H9 (cell line): ENCODE measurements at regions not wholly inside any gene's neighbourhood (a gene's known extent, or its start where the extent isn't known, plus 50 kb on each side); places are given as distances from the start of the nearest gene placed in this dataset.

Experiments used
- DNase-seq: peaks from one replicate; pipeline ENCODE4 v3.0.0-alpha.2; 2017
- H2AFZ ChIP-seq: one replicate; pipeline ENCODE4 v1.6.1; 2013; ENCODE audit warnings: mild to moderate bottlenecking, low read length, control low read depth, moderate library complexity
- H2AK5ac ChIP-seq: 2 replicates; pipeline ENCODE4 v1.6.1; 2013; ENCODE audit warnings: low read length, control low read depth, mixed read lengths; ENCODE audit not compliant: insufficient read length
- H2BK120ac ChIP-seq: one replicate; pipeline ENCODE4 v1.6.1; 2013; ENCODE audit warnings: low read depth, mild to moderate bottlenecking, low read length, control low read depth, inconsistent platforms; ENCODE audit not compliant: poor library complexity, severe bottlenecking
- H2BK12ac ChIP-seq: 2 replicates; pipeline ENCODE4 v1.6.1; 2013; ENCODE audit warnings: low read length, control low read depth, mixed read lengths, low read depth; ENCODE audit not compliant: insufficient read length
- H2BK15ac ChIP-seq: 2 replicates; pipeline ENCODE4 v1.6.1; 2013; ENCODE audit warnings: low read depth, low read length, control low read depth
- H2BK20ac ChIP-seq: one replicate; pipeline ENCODE4 v1.6.1; 2013; ENCODE audit warnings: low read depth, mild to moderate bottlenecking, low read length, control low read depth, inconsistent platforms; ENCODE audit not compliant: poor library complexity, severe bottlenecking
- H2BK5ac ChIP-seq: 2 replicates; pipeline ENCODE4 v1.6.1; 2013; ENCODE audit warnings: low read length, control low read depth, mixed read lengths; ENCODE audit not compliant: insufficient read length
- H3K14ac ChIP-seq: 2 replicates; pipeline ENCODE4 v1.6.1; 2013; ENCODE audit warnings: low read length, control low read depth; ENCODE audit not compliant: insufficient read depth
- H3K18ac ChIP-seq: 2 replicates; pipeline ENCODE4 v1.6.1; 2013; ENCODE audit warnings: low read depth, mild to moderate bottlenecking, mixed read lengths, low read length, control low read depth; ENCODE audit not compliant: insufficient read length
- H3K23ac ChIP-seq: 2 replicates; pipeline ENCODE4 v1.6.1; 2013; ENCODE audit warnings: low read length, control low read depth, mixed read lengths, low read depth; ENCODE audit not compliant: insufficient read length
- H3K23me2 ChIP-seq: 2 replicates; pipeline ENCODE4 v1.6.1; 2013; ENCODE audit warnings: low read depth, mild to moderate bottlenecking, mixed read lengths, low read length, control low read depth; ENCODE audit not compliant: insufficient read length, poor library complexity, severe bottlenecking
- H3K27ac ChIP-seq: 2 replicates; pipeline ENCODE4 v1.5.1; 2013; ENCODE audit warnings: low read length, control low read depth, mixed read lengths, low read depth; ENCODE audit not compliant: insufficient read length
- H3K27me3 ChIP-seq: 2 replicates; pipeline ENCODE4 v1.6.1; 2013; ENCODE audit warnings: low read length, control low read depth, inconsistent platforms; ENCODE audit not compliant: insufficient read depth
- H3K4ac ChIP-seq: 2 replicates; pipeline ENCODE4 v1.6.1; 2013; ENCODE audit warnings: low read depth, mild to moderate bottlenecking, control low read depth, inconsistent platforms, low read length, moderate library complexity
- H3K4me1 ChIP-seq: 2 replicates; pipeline ENCODE4 v1.6.1; 2013; ENCODE audit warnings: low read length, control low read depth, inconsistent platforms; ENCODE audit not compliant: insufficient read depth
- H3K4me2 ChIP-seq: 2 replicates; pipeline ENCODE4 v1.6.1; 2013; ENCODE audit warnings: low read length, control low read depth, mixed read lengths; ENCODE audit not compliant: insufficient read length, insufficient read depth
- H3K56ac ChIP-seq: 2 replicates; pipeline ENCODE4 v1.6.1; 2013; ENCODE audit warnings: low read depth, mild to moderate bottlenecking, mixed read lengths, low read length, control low read depth; ENCODE audit not compliant: insufficient read length
- H3K79me1 ChIP-seq: 2 replicates; pipeline ENCODE4 v1.6.1; 2013; ENCODE audit warnings: low read depth, mild to moderate bottlenecking, moderate library complexity, low read length, control low read depth, inconsistent platforms; ENCODE audit not compliant: insufficient read depth, poor library complexity, severe bottlenecking
- H3K79me2 ChIP-seq: 2 replicates; pipeline ENCODE4 v1.6.1; 2013; ENCODE audit warnings: low read length, control low read depth, inconsistent platforms; ENCODE audit not compliant: insufficient read depth
- H3K9ac ChIP-seq: 2 replicates; pipeline ENCODE4 v1.6.1; 2013; ENCODE audit warnings: low read length, control low read depth, mixed read lengths; ENCODE audit not compliant: insufficient read length; ENCODE audit errors: extremely low read depth
- H3K9me3 ChIP-seq: one replicate; pipeline ENCODE4 v1.6.1; 2013; ENCODE audit warnings: low read depth, low read length, inconsistent platforms; ENCODE audit not compliant: control insufficient read depth
- H3T11ph ChIP-seq: one replicate; pipeline ENCODE4 v1.6.1; 2013; ENCODE audit warnings: mild to moderate bottlenecking, low read length, control low read depth, inconsistent platforms
- H4K20me1 ChIP-seq: one replicate; pipeline ENCODE4 v1.6.1; 2013; ENCODE audit not compliant: control insufficient read depth, insufficient read length, insufficient read depth
- H4K5ac ChIP-seq: 2 replicates; pipeline ENCODE4 v1.6.1; 2013; ENCODE audit warnings: low read depth, mild to moderate bottlenecking, mixed read lengths, low read length, control low read depth; ENCODE audit not compliant: insufficient read length
- H4K8ac ChIP-seq: replicated peaks from 2 replicates; pipeline ENCODE4 v1.6.1; 2013; ENCODE audit warnings: low read length, control low read depth, mixed read lengths, low read depth; ENCODE audit not compliant: insufficient read length
- H4K91ac ChIP-seq: 2 replicates; pipeline ENCODE4 v1.6.1; 2013; ENCODE audit warnings: low read depth, mild to moderate bottlenecking, moderate library complexity, mixed read lengths, low read length, control low read depth; ENCODE audit not compliant: insufficient read length
- H3K27ac Mint-ChIP-seq, 3 experiments: 2 replicates in 2 of 3; 3 replicates in 1 of 3; pipeline ENCODE4 v1.8.0; 2020 to 2021; ENCODE audit warnings: mixed read lengths in 3 of 3, mild to moderate bottlenecking in 1 of 3, moderate library complexity in 1 of 3
- H3K27me3 Mint-ChIP-seq: 2 replicates; pipeline ENCODE4 v1.8.0; 2021; ENCODE audit warnings: low read depth, mild to moderate bottlenecking, moderate library complexity, mixed read lengths
- H3K36me3 Mint-ChIP-seq, 3 experiments: 2 replicates in 2 of 3; 3 replicates in 1 of 3; pipeline ENCODE4 v1.8.0; 2020 to 2021; ENCODE audit warnings: low read depth in 3 of 3, mixed read lengths in 3 of 3; ENCODE audit not compliant: insufficient read depth in 1 of 3
- H3K4me1 Mint-ChIP-seq, 2 experiments: 2 replicates each; pipeline ENCODE4 v1.8.0; 2020; ENCODE audit warnings: mixed read lengths in 2 of 2
- H3K4me3 Mint-ChIP-seq, 2 experiments: 2 replicates in 1 of 2; 3 replicates in 1 of 2; pipeline ENCODE4 v1.8.0; 2020 to 2021; ENCODE audit warnings: mild to moderate bottlenecking in 2 of 2, mixed read lengths in 2 of 2, moderate library complexity in 1 of 2
- H3K9me3 Mint-ChIP-seq, 2 experiments: 2 replicates in 1 of 2; 3 replicates in 1 of 2; pipeline ENCODE4 v1.8.0; 2020; ENCODE audit warnings: mild to moderate bottlenecking in 2 of 2, mixed read lengths in 2 of 2, moderate library complexity in 1 of 2
- CTCF ChIP-seq: fragments of 200-600 bp; sonication (generic); conservative IDR thresholded peaks from 3 replicates; pipeline ENCODE4 v1.8.0; 2021; ENCODE audit warnings: antibody characterized with exemption, mild to moderate bottlenecking

- Histone ChIP-seq H3K9ac (no peak overlapping the region), H4K20me1 (no peaks in the 10 kb centered on the region), H3K23me2 (no peaks in the 10 kb centered on the region), H3K79me2 (no peaks in the 10 kb centered on the region), H3T11ph (no peak overlapping the region), H2BK5ac (no peak overlapping the region), H2AFZ (no peak overlapping the region), H3K9me3 (no peaks in the 10 kb centered on the region), H3K18ac (no peak overlapping the region), H3K27me3 (no peaks in the 10 kb centered on the region), H2BK15ac (no peak overlapping the region), H3K4me2 (no peak overlapping the region), H3K27ac (no peak overlapping the region), H4K91ac (no peak overlapping the region), H4K5ac (no peak overlapping the region), H3K4me1 (no peaks in the 10 kb centered on the region), H3K4ac (no peak overlapping the region), H2BK120ac (no peak overlapping the region), H4K8ac (no peak overlapping the region), H3K23ac (no peak overlapping the region), H2BK12ac (no peak overlapping the region), H3K79me1 (no peaks in the 10 kb centered on the region), H2BK20ac (no peak overlapping the region), H3K56ac (no peak overlapping the region), H3K14ac (no peak overlapping the region), H2AK5ac (no peak overlapping the region)
- TF ChIP-seq CTCF: no peak
- H3K9me3 Mint-ChIP-seq: peaks cover 3% of the 10 kb centered on the region in 2 experiments
- no peak for DNase-seq
- H3K4me1 Mint-ChIP-seq: peaks cover under 1 to 1% of the 10 kb centered on the region in 2 experiments
- H3K27ac Mint-ChIP-seq: no peak overlapping the region; a peak in 1 of 7 replicates
- no peaks in the 10 kb centered on the region for H3K27me3 Mint-ChIP-seq
- H3K4me3 Mint-ChIP-seq: no peak overlapping the region
- peaks cover 0 to 15% (median 7%) of the 10 kb centered on the region in 3 experiments; a peak in 4 of 7 replicates for H3K36me3 Mint-ChIP-seq
These were observed 402.8 kb upstream of the PCDH15 start for GRCh38 chr10:55203874-55204273.
